A549 (cell line): ENCODE measurements at regions not wholly inside any gene's neighbourhood (a gene's known extent, or its start where the extent isn't known, plus 50 kb on each side); places are given as distances from the start of the nearest gene placed in this dataset.

Experiments used
- ATAC-seq, 2 experiments: fragments of 200-7000 bp in 1 of 2; fragments of >200 bp in 1 of 2; cut with Nextera tagmentation in 1 of 2; cut with Tn5 transposase in 1 of 2; 3 replicates each; pipeline versions ENCODE4 v1.8.0 to v1.9.1; 2018 to 2020; ENCODE audit warnings: mild to moderate bottlenecking in 1 of 2, moderate library complexity in 1 of 2
- CTCF ChIA-PET: fragments of 300-600 bp; sonication (Branson Sonifier 250); formaldehyde crosslinking; extraction: SDS; loops from one replicate; lab custom pipeline; 2021; ENCODE audit warnings: antibody characterized with exemption, inconsistent platforms; lab: Yijun Ruan, JAX
- POLR2A ChIA-PET: fragments of 350-600 bp; formaldehyde crosslinking; extraction: SDS; loops from one replicate; lab custom pipeline; 2021; ENCODE audit warnings: antibody characterized with exemption, inconsistent platforms; lab: Yijun Ruan, JAX
- DNase-seq, 2 experiments: peaks; one replicate each; pipeline versions ENCODE4 v3.0.0 to v3.0.0-alpha.2; 2011 to 2016; ENCODE audit warnings: low read depth in 1 of 2, low spot score in 1 of 2
- FAIRE-seq: peaks from 2 replicates; lab custom pipeline; 2011; peaks lifted over from hg19 to GRCh38; lab: Jason Lieb, UNC
- H3K27ac ChIP-seq, 2 experiments: fragments of >200 bp; sonication (Bioruptor Twin); formaldehyde crosslinking; 3 replicates each; pipeline ENCODE4 v1.5.1; 2016 to 2017
- H3K4me1 ChIP-seq: fragments of >200 bp; sonication (Bioruptor Twin); formaldehyde crosslinking; 3 replicates; pipeline ENCODE4 v1.6.1; 2016
- H3K4me2 ChIP-seq: fragments of >200 bp; sonication (Bioruptor Twin); formaldehyde crosslinking; 3 replicates; pipeline ENCODE4 v1.6.1; 2016
- H3K4me3 ChIP-seq: fragments of >200 bp; sonication (Bioruptor Twin); formaldehyde crosslinking; 3 replicates; pipeline ENCODE4 v1.5.1; 2016
- H3K9me3 ChIP-seq: fragments of >200 bp; sonication (Bioruptor Twin); formaldehyde crosslinking; 3 replicates; pipeline ENCODE4 v1.6.1; 2016
- ATOH8 ChIP-seq: fragments of 250-450 bp; sonication (Bioruptor Pico); IDR thresholded peaks from 2 replicates; pipeline ENCODE4 v1.5.0; 2020; ENCODE audit warnings: low read depth, mild to moderate bottlenecking, moderate library complexity
- BCL3 ChIP-seq: fragments of >200 bp; sonication (Bioruptor Twin); formaldehyde crosslinking; IDR thresholded peaks from 3 replicates; pipeline ENCODE4 v1.6.1; 2016
- E2F6 ChIP-seq: IDR thresholded peaks from 2 replicates; pipeline ENCODE4 v1.6.1; 2012; ENCODE audit warnings: low read depth, borderline replicate concordance
- EHF ChIP-seq: fragments of 250-450 bp; sonication (Bioruptor Pico); IDR thresholded peaks from 2 replicates; pipeline ENCODE4 v1.5.0; 2020; ENCODE audit warnings: mild to moderate bottlenecking
- ELK1 ChIP-seq: fragments of 150-350 bp; IDR thresholded peaks from 2 replicates; pipeline ENCODE4 v1.6.1; 2014; ENCODE audit warnings: low read depth, mild to moderate bottlenecking, low read length
- FOXS1 ChIP-seq: fragments of 250-450 bp; sonication (Bioruptor Pico); IDR thresholded peaks from 2 replicates; pipeline ENCODE4 v1.5.0; 2020; ENCODE audit warnings: mild to moderate bottlenecking, moderate library complexity
- GATA3 ChIP-seq: IDR thresholded peaks from 2 replicates; pipeline ENCODE4 v1.6.1; 2012; ENCODE audit warnings: borderline replicate concordance
- HDAC2 ChIP-seq: fragments of 200-600 bp; sonication (generic); IDR thresholded peaks from 2 replicates; pipeline ENCODE4 v1.6.1; 2016
- HOXB5 ChIP-seq: fragments of 250-450 bp; sonication (Bioruptor Pico); IDR thresholded peaks from 2 replicates; pipeline ENCODE4 v1.5.0; 2020; ENCODE audit warnings: mild to moderate bottlenecking, moderate library complexity
- JUN ChIP-seq, 2 experiments: fragments of >200 bp; sonication (Bioruptor Twin); formaldehyde crosslinking; IDR thresholded peaks; 2 replicates in 1 of 2; 3 replicates in 1 of 2; pipeline ENCODE4 v1.6.1; 2016 to 2017
- JUNB ChIP-seq: fragments of >200 bp; sonication (Bioruptor Twin); formaldehyde crosslinking; IDR thresholded peaks from 2 replicates; pipeline ENCODE4 v1.6.1; 2016
- MYC ChIP-seq: IDR thresholded peaks from 2 replicates; pipeline ENCODE4 v1.6.1; 2012; ENCODE audit warnings: mild to moderate bottlenecking, inconsistent platforms, low read length, improper control_type of control experiment, borderline replicate concordance
- NPAS2 ChIP-seq: fragments of 250-450 bp; sonication (Bioruptor Pico); IDR thresholded peaks from 2 replicates; pipeline ENCODE4 v1.8.0; 2022; ENCODE audit warnings: mild to moderate bottlenecking, moderate library complexity, borderline replicate concordance
- PBX3 ChIP-seq: IDR thresholded peaks from 2 replicates; pipeline ENCODE4 v1.6.1; 2012
- PHF8 ChIP-seq: fragments of 200-600 bp; sonication (generic); IDR thresholded peaks from 2 replicates; pipeline ENCODE4 v1.6.1; 2016; ENCODE audit warnings: low read depth, mild to moderate bottlenecking, antibody characterized with exemption, moderate library complexity, borderline replicate concordance
- POLR2A ChIP-seq: IDR thresholded peaks from 2 replicates; pipeline ENCODE4 v1.6.1; 2012; ENCODE audit warnings: mild to moderate bottlenecking, low read length
- POLR2AphosphoS2 ChIP-seq: conservative IDR thresholded peaks from 2 replicates; pipeline ENCODE4 v1.6.1; 2012; ENCODE audit warnings: low read length, improper control_type of control experiment, inconsistent platforms
- RCOR1 ChIP-seq: fragments of 150-350 bp; IDR thresholded peaks from 2 replicates; pipeline ENCODE4 v1.6.1; 2014; ENCODE audit warnings: antibody characterized with exemption, low read length, low read depth
- RFX5 ChIP-seq: fragments of 450-650 bp; IDR thresholded peaks from 2 replicates; pipeline ENCODE4 v1.7.1; 2014; ENCODE audit warnings: antibody characterized with exemption, mild to moderate bottlenecking, moderate library complexity
- SMC3 ChIP-seq: fragments of >200 bp; sonication (Bioruptor Twin); formaldehyde crosslinking; IDR thresholded peaks from 3 replicates; pipeline ENCODE4 v1.6.1; 2018; ENCODE audit warnings: inconsistent platforms
- ZC3H11A ChIP-seq: fragments of 450-650 bp; IDR thresholded peaks from 2 replicates; pipeline ENCODE4 v1.6.1; 2014; ENCODE audit warnings: antibody characterized with exemption, mild to moderate bottlenecking
- WGBS: methylation state at CpG from one replicate; pipeline ENCODE4 v1.1.6; 2017; ENCODE audit errors: missing lambda C conversion rate; 5-methylcytosine and 5-hydroxymethylcytosine counted together

GRCh38 chr2:64337314-64337713 is 116.6 kb upstream of the LGALSL start:
- no peaks in the 10 kb centered on the region for H3K9me3 ChIP-seq
- 54% methylated on average over 3 of the region's 3 CpGs for WGBS
- POLR2A ChIA-PET: no interaction called here
- CTCF ChIA-PET: interaction anchor here (1.5 to 2.9 kb wide), 2 partner anchors 10 to 150 kb away, joined by 4 to 17 read pairs; no protein-coding TSS in a partner anchor
- no peak overlapping the region for H3K4me3 ChIP-seq
- ATAC-seq (peak in 1 of 2 experiments; percentile 65; a peak in 3 of 6 replicates), DNase-seq (no peak), FAIRE-seq (no peak)
- H3K4me1 ChIP-seq: no peaks in the 10 kb centered on the region
- no peak overlapping the region for H3K27ac ChIP-seq
- no peak for TF ChIP-seq PBX3
- TF ChIP-seq POLR2A: no peak
- TF ChIP-seq JUNB: no peak
- TF ChIP-seq SMC3: no peak
- TF ChIP-seq BCL3: no peak
- TF ChIP-seq HDAC2: no peak
- no peak for TF ChIP-seq PHF8
- TF ChIP-seq POLR2AphosphoS2: no peak
- H3K4me2 ChIP-seq: no peak overlapping the region

- Histone ChIP-seq H3K9me3 (no peaks in the 10 kb centered on the region), H3K4me1 (no peaks in the 10 kb centered on the region), H3K4me2 (no peak overlapping the region), H3K4me3 (no peak overlapping the region), H3K27ac (no peak overlapping the region)
- TF ChIP-seq GATA3: no peak
- no peak for TF ChIP-seq HOXB5 (CRISPR knock-in tag)
- no peak for TF ChIP-seq ZC3H11A
- TF ChIP-seq RFX5: no peak
- ATAC-seq (no peak), FAIRE-seq (no peak), DNase-seq (no peak)
- POLR2A ChIA-PET: no interaction called here
- 75% methylated on average over 4 of the region's 4 CpGs for WGBS
- CTCF ChIA-PET: interaction anchor here (1.5 to 2.9 kb wide), 2 partner anchors 11 to 150 kb away, joined by 4 to 17 read pairs; no protein-coding TSS in a partner anchor
Observed at GRCh38 chr2:64338108-64338507, 115.9 kb upstream of the LGALSL start.

GRCh38 chr2:64338910-64339500 is 115.0 kb upstream of the LGALSL start:
- H3K9me3 ChIP-seq: no peaks in the 10 kb centered on the region
- no peak for DNase-seq
- no peak for ATAC-seq
- no peak overlapping the region for H3K4me2 ChIP-seq
- ChIA-PET POLR2A (no interaction called here), CTCF (interaction anchor here (4.8 to 19.1 kb wide), 2 partner anchors 9 to 149 kb away, joined by 24 to 192 read pairs; no protein-coding TSS in a partner anchor)
- 58% methylated on average over 5 of the region's 5 CpGs for WGBS
- no peak overlapping the region for H3K27ac ChIP-seq
- TF ChIP-seq RCOR1 (no peak), ELK1 (no peak), NPAS2 (CRISPR knock-in tag) (no peak), MYC (no peak), EHF (CRISPR knock-in tag) (no peak), E2F6 (no peak), JUN (IDR thresholded peaks at IDR 0.05) (no peak), ATOH8 (CRISPR knock-in tag) (no peak), FOXS1 (no peak)
- FAIRE-seq: no peak
- no peaks in the 10 kb centered on the region for H3K4me1 ChIP-seq
- H3K4me3 ChIP-seq: no peak overlapping the region
